K562 (cell line): ENCODE measurements at regions not wholly inside any gene's neighbourhood (a gene's known extent, or its start where the extent isn't known, plus 50 kb on each side); places are given as distances from the start of the nearest gene placed in this dataset.

ENCODE experiments used
- ZNF282 ChIP-seq: sonication (generic); formaldehyde crosslinking; IDR thresholded peaks from 2 replicates; pipeline ENCODE4 v1.8.1; 2023; ENCODE audit warnings: missing genetic modification reagents
- TF ChIP-seq, protein P1 (sequence below): fragments of 450-650 bp; IDR thresholded peaks from 2 replicates; pipeline ENCODE4 v1.6.1; 2017; ENCODE audit warnings: antibody characterized with exemption, mild to moderate bottlenecking
- TF ChIP-seq, protein P2 (sequence below), 2 experiments: fragments of 450-650 bp; conservative IDR thresholded peaks; 2 replicates each; pipeline ENCODE4 v1.6.1; 2017; ENCODE audit warnings: mild to moderate bottlenecking in 2 of 2, moderate library complexity in 2 of 2
- TF ChIP-seq, protein P3 (sequence below): fragments of 150-350 bp; conservative IDR thresholded peaks from 2 replicates; pipeline ENCODE4 v1.6.1; 2014; ENCODE audit warnings: low read length
- TF ChIP-seq, protein P4 (sequence below): fragments of 250-450 bp; sonication (Bioruptor Pico); IDR thresholded peaks from 2 replicates; pipeline ENCODE4 v1.4.0; 2020; ENCODE audit warnings: borderline replicate concordance
- TF ChIP-seq, protein P5 (sequence below): conservative IDR thresholded peaks from 2 replicates; pipeline ENCODE4 v1.6.1; 2011; ENCODE audit warnings: low read depth, mild to moderate bottlenecking, low read length; ENCODE audit not compliant: control insufficient read depth

DNA sequence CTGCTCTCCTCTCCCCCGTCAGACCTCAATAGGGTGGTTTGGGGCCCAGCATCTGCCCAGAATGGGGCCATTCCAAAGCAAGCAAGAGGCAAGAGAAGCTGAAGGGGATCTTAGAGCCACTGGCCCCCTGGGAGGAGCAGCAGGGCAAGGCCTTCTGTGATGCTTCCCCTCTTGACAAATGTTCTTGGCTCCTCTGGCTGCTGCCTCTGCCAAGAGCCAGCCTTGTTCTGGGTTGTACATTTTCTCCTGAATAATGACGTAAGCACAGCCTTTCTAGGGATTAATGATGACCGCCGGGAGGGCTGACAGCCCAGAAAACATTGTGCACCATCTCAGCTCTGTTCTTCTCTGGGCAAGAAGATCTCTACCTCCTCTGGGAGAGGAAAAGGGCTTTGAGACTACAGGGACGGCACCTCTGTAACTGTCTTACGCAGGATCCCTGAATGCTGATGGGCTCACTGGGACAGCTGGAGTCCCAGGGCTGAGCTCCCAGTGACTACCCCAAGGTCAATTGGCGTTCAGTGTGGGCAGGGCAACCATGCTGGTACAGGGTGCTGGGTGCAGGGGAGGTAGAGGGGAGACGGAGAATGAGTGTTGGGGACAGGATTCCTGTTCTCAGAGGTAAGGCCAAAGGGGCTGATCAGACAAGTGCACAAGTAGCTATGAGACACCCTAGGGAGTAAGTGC is 253.3 kb downstream of the FAM43A start (continued):
- TF ChIP-seq, protein P1, sequence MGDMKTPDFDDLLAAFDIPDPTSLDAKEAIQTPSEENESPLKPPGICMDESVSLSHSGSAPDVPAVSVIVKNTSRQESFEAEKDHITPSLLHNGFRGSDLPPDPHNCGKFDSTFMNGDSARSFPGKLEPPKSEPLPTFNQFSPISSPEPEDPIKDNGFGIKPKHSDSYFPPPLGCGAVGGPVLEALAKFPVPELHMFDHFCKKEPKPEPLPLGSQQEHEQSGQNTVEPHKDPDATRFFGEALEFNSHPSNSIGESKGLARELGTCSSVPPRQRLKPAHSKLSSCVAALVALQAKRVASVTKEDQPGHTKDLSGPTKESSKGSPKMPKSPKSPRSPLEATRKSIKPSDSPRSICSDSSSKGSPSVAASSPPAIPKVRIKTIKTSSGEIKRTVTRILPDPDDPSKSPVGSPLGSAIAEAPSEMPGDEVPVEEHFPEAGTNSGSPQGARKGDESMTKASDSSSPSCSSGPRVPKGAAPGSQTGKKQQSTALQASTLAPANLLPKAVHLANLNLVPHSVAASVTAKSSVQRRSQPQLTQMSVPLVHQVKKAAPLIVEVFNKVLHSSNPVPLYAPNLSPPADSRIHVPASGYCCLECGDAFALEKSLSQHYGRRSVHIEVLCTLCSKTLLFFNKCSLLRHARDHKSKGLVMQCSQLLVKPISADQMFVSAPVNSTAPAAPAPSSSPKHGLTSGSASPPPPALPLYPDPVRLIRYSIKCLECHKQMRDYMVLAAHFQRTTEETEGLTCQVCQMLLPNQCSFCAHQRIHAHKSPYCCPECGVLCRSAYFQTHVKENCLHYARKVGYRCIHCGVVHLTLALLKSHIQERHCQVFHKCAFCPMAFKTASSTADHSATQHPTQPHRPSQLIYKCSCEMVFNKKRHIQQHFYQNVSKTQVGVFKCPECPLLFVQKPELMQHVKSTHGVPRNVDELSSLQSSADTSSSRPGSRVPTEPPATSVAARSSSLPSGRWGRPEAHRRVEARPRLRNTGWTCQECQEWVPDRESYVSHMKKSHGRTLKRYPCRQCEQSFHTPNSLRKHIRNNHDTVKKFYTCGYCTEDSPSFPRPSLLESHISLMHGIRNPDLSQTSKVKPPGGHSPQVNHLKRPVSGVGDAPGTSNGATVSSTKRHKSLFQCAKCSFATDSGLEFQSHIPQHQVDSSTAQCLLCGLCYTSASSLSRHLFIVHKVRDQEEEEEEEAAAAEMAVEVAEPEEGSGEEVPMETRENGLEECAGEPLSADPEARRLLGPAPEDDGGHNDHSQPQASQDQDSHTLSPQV: no peak
- TF ChIP-seq ZNF282: no peak
- TF ChIP-seq, protein P2, sequence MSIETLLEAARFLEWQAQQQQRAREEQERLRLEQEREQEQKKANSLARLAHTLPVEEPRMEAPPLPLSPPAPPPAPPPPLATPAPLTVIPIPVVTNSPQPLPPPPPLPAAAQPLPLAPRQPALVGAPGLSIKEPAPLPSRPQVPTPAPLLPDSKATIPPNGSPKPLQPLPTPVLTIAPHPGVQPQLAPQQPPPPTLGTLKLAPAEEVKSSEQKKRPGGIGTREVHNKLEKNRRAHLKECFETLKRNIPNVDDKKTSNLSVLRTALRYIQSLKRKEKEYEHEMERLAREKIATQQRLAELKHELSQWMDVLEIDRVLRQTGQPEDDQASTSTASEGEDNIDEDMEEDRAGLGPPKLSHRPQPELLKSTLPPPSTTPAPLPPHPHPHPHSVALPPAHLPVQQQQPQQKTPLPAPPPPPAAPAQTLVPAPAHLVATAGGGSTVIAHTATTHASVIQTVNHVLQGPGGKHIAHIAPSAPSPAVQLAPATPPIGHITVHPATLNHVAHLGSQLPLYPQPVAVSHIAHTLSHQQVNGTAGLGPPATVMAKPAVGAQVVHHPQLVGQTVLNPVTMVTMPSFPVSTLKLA (conservative IDR thresholded peaks at IDR 0.05): no peak
- TF ChIP-seq, protein P3, sequence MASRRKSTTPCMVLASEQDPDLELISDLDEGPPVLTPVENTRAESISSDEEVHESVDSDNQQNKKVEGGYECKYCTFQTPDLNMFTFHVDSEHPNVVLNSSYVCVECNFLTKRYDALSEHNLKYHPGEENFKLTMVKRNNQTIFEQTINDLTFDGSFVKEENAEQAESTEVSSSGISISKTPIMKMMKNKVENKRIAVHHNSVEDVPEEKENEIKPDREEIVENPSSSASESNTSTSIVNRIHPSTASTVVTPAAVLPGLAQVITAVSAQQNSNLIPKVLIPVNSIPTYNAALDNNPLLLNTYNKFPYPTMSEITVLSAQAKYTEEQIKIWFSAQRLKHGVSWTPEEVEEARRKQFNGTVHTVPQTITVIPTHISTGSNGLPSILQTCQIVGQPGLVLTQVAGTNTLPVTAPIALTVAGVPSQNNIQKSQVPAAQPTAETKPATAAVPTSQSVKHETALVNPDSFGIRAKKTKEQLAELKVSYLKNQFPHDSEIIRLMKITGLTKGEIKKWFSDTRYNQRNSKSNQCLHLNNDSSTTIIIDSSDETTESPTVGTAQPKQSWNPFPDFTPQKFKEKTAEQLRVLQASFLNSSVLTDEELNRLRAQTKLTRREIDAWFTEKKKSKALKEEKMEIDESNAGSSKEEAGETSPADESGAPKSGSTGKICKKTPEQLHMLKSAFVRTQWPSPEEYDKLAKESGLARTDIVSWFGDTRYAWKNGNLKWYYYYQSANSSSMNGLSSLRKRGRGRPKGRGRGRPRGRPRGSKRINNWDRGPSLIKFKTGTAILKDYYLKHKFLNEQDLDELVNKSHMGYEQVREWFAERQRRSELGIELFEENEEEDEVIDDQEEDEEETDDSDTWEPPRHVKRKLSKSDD: no peak
- TF ChIP-seq, protein P4, sequence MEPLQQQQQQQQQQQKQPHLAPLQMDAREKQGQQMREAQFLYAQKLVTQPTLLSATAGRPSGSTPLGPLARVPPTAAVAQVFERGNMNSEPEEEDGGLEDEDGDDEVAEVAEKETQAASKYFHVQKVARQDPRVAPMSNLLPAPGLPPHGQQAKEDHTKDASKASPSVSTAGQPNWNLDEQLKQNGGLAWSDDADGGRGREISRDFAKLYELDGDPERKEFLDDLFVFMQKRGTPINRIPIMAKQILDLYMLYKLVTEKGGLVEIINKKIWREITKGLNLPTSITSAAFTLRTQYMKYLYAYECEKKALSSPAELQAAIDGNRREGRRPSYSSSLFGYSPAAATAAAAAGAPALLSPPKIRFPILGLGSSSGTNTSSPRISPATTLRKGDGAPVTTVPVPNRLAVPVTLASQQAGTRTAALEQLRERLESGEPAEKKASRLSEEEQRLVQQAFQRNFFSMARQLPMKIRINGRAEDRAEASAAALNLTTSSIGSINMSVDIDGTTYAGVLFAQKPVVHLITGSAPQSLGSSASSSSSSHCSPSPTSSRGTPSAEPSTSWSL (CRISPR knock-in tag): no peak
- TF ChIP-seq, protein P5, sequence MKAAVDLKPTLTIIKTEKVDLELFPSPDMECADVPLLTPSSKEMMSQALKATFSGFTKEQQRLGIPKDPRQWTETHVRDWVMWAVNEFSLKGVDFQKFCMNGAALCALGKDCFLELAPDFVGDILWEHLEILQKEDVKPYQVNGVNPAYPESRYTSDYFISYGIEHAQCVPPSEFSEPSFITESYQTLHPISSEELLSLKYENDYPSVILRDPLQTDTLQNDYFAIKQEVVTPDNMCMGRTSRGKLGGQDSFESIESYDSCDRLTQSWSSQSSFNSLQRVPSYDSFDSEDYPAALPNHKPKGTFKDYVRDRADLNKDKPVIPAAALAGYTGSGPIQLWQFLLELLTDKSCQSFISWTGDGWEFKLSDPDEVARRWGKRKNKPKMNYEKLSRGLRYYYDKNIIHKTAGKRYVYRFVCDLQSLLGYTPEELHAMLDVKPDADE: no peak
